ENCODE measurements at regions not wholly inside any gene's neighbourhood (a gene's known extent, or its start where the extent isn't known, plus 50 kb on each side); places are given as distances from the start of the nearest gene placed in this dataset.
"Not testable (repeated sequence)": the region's sequence is repeated elsewhere in the genome, so short reads cannot be mapped to it uniquely, and the experiment has no call there.

DNA sequence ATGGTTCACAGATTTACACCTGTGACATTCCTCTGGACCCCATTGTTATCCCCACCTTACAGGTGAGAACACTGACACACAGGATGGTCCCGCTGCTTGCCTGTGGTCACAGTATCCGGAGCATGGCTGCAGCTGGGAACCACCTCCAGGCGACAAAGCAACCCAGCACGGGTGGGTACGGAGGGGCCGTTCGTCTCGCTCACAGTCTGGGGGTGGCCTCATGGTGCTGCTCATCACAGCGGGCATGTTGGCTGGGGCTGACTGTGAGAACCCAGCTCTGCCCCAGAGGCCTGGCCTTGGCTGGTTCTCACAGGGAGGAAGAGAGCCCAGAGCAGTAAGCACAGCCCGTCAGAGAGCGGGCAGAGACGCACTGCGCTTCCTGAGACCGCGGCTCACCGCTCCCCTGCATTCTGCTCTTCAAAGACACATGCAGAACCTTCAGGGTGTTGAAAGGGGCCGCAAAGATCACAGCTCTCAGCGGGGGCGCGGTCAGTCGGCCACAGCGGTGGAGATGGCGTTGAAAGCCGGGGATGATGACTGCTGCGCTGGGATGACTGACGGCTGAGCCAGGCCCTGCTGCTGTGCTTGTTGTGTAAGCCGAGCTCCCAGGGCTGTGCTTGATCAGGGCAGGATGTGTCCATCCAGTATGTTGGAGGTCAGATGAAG lies 423.0 kb downstream of the BRD1 start:
- in situ Hi-C loops (cut with MboI; ENCODE audit: low sequenced_read_pairs), result no loop called here

DNA sequence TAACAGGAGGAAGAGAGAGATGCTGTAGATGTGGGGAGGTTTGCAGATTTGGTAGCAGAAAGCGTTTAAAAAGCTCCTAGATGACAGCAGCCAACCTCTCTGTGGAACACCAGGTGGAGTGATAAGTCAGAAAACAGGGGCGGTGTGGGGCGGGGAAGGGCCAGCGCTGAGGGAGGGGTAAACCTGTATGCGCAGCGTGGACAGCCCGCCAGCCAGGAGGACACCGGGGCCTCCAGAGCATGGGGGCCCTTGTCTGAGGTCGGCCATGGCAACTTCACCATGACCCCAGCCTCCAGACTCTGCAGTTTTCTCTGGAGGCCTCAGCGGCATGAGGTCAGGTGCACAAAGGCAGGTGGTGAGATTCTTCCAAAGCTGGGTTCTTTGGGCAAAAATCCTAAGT lies 423.7 kb downstream of the BRD1 start:
- in situ Hi-C loops (cut with MboI; ENCODE audit: low sequenced_read_pairs), result no loop called here

DNA sequence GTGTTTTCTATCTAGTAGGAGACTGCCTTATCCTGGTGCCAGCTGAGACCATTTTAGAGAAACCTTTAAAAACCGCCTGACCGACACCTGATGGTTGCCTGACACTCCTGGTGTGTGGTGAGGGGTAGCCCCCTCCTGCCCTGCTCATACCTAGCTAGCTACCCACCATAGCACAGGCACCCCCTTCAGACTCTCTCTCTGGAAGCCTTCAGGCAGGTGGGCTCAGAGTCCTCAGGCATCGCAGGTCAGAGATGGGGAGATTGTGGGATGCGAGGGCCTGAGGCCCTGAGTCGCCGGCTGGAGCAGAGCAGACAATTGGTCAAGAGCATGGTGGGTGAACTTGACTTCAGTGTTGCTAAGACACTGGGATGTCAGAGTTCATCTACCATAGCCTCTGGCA lies 424.6 kb downstream of the BRD1 start:
- in situ Hi-C loops (cut with MboI; ENCODE audit: low sequenced_read_pairs), result no loop called here

DNA sequence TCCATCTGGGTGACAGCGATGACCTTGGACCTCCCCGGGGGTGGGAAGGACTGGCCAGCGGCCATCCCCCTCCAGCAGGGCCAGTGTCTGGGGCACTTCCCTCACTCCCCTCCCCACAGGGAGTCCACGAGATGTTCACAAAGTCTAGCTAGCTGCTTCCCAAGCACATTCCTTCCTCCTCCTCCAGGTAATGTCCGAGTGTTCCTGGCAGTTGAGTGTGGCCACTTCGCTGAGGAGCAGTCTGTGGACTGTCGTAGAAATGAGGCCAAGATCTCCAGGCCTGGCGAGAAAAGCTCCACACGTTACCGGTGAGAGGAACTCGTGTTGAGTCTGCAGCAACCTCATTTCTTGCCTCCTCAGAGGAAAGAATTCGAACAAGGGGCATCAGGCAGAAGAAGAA lies 425.5 kb downstream of the BRD1 start:
- in situ Hi-C loops (cut with MboI; ENCODE audit: low sequenced_read_pairs), result no loop called here

DNA sequence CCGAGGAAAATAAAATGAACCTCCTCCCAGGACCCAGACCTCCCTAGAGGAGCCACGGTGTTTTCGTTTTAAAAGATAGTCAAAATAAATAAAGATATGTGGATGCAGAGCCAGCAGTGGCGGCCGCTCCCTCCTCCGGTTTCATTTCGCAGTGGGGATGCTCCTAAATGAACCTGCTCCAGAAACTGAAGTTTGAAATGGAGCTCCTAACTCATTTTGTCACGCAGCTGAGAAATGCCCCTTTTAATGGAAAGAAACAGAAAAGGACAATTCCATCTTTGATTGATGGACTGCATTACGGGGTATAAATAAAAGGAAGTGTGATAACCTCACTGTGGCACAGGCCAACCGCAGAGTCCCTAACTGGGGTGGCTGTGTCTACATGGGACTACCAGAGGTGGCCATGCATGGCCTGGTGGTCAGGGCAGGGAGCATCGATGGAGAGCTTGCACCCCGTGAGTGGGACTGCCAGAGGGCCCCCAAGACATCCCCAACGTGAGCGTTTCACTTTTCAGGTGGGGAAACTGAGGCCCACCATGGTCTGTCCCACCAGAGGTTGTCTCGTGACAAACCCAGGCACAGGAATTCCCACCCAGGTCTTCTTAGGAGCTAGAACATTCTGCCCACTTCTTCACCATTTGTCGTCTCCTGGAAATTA lies 426.6 kb downstream of the BRD1 start:
- in situ Hi-C loops (cut with MboI; ENCODE audit: low sequenced_read_pairs), result no loop called here

DNA sequence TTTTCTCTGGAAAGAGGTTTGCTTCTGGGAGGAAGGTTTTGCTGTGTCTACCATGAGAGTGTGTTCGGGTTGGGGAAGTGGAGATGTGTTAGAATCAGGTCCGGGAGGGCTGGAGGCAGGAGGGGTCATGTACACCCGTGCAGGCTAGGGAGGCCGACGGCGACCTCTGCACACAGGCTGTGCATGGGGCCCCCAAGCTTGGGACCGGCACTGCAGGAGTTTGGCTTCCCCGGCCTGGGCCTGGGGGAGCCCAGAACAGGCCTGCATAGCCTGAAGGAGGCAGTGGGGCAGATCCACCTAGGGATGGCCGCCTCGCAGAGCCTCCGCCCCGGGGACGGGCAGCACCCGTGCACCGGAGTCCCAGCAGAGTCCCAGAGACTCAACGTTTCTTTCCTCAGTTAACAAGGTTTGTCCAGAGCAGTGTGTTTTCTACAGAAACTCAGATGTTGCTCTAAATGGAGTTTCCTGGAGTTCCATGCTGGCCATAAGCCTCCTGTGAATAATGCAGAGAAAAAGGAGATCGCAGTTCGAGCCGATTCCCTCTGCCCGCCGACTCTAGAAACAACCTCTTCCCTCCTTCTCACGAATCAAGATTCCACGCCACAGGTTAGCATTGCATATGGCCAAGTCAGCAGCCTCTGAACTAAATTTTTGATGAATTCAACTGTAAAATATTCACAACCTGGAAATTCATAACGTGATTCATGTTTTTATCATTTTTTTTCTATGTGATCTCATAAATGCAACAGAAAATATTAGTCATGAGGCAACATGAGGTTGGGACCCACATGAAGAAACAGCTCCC lies 427.3 kb downstream of the BRD1 start:
- in situ Hi-C loops (cut with MboI; ENCODE audit: low sequenced_read_pairs), result no loop called here

DNA sequence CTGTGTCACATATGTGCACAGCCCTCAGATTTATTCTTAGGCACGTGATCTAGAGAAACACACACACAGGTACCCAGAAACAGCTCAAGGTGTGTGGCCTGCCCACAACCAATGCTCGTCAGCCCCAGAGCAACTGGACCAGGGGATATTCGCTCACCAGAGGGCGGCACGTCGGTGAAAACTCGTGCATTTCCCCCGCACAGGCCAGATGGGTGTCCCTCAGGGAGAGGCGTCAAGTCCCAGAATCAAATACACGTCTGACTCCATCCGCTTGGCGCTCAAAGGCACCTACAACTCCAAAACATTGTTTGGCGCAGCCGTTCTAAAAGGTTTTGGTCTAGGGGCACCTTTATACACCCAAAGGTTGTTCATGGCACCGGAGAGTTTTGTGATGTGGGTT lies 429.0 kb downstream of the BRD1 start:
- in situ Hi-C loops (cut with MboI; ENCODE audit: low sequenced_read_pairs), result no loop called here

DNA sequence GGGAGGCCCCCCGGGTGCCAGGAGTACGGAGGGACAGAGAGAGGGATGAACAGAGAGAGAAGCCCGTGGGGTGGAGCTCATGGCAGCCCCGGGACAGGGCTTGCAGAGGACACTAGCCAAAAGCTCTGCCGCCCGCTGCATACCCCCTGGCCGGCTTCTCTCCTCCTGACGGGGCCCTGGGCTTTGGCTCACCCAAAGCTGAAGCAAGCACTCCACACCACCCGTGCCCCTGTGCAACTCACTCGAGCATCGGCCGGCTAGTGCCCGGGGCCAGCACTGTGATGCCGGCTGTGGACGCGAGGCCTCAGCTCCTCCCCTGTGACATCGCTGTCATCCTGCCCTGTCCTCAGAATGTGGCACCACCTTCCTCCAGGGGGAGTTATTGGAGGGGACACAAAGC lies 429.6 kb downstream of the BRD1 start:
- in situ Hi-C loops (cut with MboI; ENCODE audit: low sequenced_read_pairs), result no loop called here

DNA sequence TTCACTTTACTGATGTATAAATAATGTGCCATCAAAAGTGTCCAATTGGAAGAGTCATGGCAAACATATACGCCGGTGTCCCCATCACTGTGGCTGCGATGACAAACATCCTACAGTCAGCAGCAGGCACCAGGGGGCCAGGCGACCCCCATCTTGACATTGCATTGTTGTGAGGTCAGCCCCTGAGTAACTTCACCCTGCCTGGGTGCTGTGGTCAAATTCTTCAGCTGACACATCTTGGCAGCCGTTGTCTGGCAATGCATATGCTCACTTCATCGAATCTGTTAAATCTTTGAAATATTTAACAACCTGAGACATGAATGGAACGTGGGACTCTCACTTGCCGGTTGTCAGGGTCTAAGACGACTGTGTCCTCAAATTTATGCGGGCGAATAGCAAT lies 430.9 kb downstream of the BRD1 start:
- in situ Hi-C loops (cut with MboI; ENCODE audit: low sequenced_read_pairs), result no loop called here

DNA sequence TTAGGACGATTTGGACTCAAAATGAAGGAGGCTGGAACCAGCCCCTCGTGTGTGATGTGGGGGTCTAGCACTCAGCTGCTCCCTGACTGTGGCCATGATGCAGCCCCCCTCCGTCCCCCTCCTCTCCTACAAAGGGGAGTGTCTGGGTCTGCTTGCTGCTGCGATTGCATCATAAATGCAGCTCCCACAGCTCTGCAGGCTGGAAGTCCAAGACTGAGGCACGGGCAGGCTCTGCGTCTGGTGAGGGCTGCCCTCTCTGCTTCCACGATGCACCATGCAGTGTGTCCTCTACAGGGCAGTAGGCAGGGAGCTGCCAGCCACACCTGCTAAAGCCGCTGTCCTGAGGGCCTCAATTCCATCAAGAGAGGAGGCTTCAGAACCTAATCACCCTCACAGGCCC lies 432.1 kb downstream of the BRD1 start:
- in situ Hi-C loops (cut with MboI; ENCODE audit: low sequenced_read_pairs), result no loop called here

DNA sequence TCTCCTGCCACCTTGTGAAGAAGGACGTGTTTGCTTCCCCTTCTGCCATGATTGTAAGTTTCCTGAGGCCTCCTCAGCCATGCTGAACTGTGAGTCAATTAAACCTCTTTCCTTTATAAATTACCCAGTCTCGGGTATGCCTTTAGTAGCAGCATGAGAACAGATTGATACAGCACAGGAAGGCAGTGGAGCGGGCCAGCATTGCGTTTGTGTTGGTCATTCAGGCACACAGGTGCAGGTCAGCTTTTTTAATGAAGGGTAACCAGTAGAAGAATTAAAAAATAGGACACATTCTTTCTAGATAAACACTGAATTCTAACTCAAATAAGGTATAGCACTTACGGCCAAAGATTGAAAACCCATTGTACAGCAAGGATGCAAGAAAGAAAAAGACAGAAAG lies 432.6 kb downstream of the BRD1 start:
- in situ Hi-C loops (cut with MboI; ENCODE audit: low sequenced_read_pairs), result not testable (repeated sequence)

DNA sequence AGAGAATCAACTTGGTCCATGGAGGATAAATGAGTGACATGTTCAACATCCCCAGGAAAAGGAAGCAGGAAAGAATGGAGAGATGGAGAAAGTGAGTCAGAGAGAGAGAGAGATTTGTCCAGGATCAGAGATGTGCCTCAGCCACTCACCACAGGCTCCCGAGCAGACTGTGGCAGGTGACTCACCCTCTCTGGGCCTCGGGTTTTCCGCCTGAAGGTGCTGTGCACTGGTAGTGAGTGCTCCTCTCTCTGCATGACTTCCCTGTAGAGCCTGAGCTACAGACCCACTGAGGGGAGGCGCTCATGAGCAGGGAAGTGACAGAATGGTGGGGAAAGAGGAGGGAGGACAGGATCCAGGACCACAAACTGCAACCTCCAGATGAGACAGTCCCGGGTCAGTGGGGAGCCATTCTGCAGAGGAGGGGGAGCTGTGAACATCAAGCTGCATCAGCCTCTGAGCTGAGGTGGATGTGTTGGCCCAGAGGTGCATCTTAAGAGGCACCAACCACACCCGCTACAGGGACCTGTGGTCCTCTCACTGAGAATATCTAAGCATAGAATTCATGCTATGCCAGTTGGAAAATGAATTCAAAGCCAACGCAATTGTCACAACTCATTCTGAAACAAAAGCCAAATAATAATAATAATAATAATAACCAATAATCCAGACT lies 433.4 kb downstream of the BRD1 start:
- in situ Hi-C loops (cut with MboI; ENCODE audit: low sequenced_read_pairs), result no loop called here

- in situ Hi-C loops (cut with MboI; ENCODE audit: low sequenced_read_pairs), result no loop called here
Observed at GRCh38 chr22:49393526-49393925, 434.1 kb downstream of the BRD1 start.

- in situ Hi-C loops (cut with MboI; ENCODE audit: low sequenced_read_pairs), result no loop called here
Observed at GRCh38 chr22:49392841-49393510, 434.7 kb downstream of the BRD1 start.

DNA sequence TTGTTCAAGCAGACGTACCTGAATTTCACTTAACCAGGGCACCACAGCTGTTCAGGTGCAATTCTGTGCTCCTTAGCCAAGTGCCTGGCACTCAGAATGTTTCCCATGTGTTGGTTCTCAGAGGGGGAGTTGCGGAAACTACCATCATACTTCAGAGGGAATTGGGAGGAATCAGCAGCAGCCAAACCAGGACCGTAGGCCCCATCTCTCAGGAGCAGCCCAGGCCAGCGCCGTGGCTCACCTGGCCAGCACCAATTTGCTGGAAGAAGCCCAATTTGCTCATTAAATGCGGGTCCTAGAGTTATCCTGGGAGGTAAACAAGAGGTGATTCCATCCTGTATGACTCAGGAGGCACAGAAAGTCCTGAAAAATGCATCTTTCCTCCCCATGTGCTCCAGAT lies 435.4 kb downstream of the BRD1 start:
- in situ Hi-C loops (cut with MboI; ENCODE audit: low sequenced_read_pairs), result no loop called here

GRCh38 chr22:49391436-49391835 lies 436.2 kb downstream of the BRD1 start:
- in situ Hi-C loops (cut with MboI; ENCODE audit: low sequenced_read_pairs), result no loop called here

GRCh38 chr22:49390954-49391353 lies 436.7 kb downstream of the BRD1 start:
- in situ Hi-C loops (cut with MboI; ENCODE audit: low sequenced_read_pairs), result no loop called here

GRCh38 chr22:49383909-49384308 lies 443.8 kb downstream of the BRD1 start:
- in situ Hi-C loops (cut with MboI; ENCODE audit: low sequenced_read_pairs), result not testable (repeated sequence)

DNA sequence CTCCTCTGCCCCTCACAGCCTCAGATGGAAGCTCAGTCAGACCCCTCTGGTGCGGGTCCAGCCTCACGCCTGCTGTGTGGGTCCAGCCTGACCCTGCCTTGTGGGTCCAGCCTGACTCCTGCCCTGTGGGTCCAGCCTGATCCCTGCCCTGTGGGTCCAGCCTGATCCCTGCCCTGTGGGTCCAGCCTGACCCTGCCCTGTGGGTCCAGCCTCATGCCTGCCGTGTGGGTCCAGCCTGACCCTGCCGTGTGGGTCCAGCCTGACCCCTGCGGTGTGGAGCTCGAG lies 445.3 kb downstream of the BRD1 start:
- in situ Hi-C loops (cut with MboI; ENCODE audit: low sequenced_read_pairs), result no loop called here

DNA sequence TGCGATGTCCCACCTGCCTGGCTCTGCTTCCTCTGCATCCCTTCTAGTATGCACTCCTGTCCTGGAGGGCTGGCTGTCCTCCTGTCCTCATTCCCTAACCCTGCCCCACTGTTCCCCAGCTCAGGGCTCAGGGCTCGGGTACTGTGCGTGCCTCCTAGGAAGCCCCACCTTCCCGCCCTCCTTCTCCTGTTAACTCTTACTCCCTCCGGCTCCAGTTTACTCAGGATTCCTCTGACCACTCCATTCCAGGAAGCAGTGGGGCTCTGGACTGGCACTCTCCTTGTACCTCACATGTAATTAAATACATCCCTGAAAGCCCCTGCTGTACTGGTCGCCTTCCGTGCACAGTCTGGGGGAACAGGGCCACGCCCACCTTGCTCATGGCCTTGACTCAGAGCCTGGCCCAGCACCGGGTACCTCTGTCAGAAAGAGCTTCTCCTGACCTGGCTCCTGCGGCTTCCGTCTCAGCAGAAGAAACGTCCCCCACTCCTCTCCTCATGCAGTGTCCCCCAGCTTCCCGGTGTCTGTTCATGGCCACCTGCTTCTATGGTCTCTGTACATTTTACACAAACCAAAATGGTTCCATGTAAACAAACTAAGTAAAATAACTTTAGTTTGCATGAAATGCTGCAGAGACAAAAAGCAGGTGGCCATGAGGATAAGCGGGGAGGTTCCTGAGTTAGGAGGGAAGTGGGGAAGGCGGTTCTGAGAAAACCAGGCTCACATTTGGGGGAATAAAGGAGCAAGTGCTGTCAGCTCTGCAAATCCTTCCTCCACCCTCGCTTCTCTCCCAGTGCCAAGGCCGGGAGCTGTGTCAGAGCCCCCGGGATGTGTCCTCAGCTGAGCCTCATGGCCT lies 445.9 kb downstream of the BRD1 start:
- in situ Hi-C loops (cut with MboI; ENCODE audit: low sequenced_read_pairs), result no loop called here

GRCh38 chr22:49380828-49381114 lies 446.9 kb downstream of the BRD1 start:
- in situ Hi-C loops (cut with MboI; ENCODE audit: low sequenced_read_pairs), result no loop called here
